SK-N-SH treated with all-trans-retinoic acid at 6 μM for 48 hours (cell line): ENCODE measurements at regions not wholly inside any gene's neighbourhood (a gene's known extent, or its start where the extent isn't known, plus 50 kb on each side); places are given as distances from the start of the nearest gene placed in this dataset.

Experiments used
- ATAC-seq: fragments of 200-7000 bp; cut with Tn5 transposase; 3 replicates; pipeline ENCODE4 v1.9.1; 2020; ENCODE audit warnings: mild to moderate bottlenecking, moderate library complexity
- ARNTL ChIP-seq: fragments of 450-650 bp; formaldehyde crosslinking; IDR thresholded peaks from 2 replicates; pipeline ENCODE4 v1.5.0; 2020; ENCODE audit warnings: low read depth, mild to moderate bottlenecking, moderate library complexity, borderline replicate concordance
- BACH2 ChIP-seq: fragments of 250-450 bp; sonication (Bioruptor Pico); IDR thresholded peaks from 2 replicates; pipeline ENCODE4 v1.9.0; 2021; ENCODE audit warnings: mild to moderate bottlenecking, borderline replicate concordance
- CREB5 ChIP-seq: fragments of 250-450 bp; sonication (Bioruptor Pico); IDR thresholded peaks from 2 replicates; pipeline ENCODE4 v1.5.1; 2020; ENCODE audit warnings: low read depth, mild to moderate bottlenecking, moderate library complexity
- CSDC2 ChIP-seq: fragments of 250-450 bp; sonication (Bioruptor Pico); IDR thresholded peaks from 2 replicates; pipeline ENCODE4 v1.5.0; 2020; ENCODE audit warnings: mild to moderate bottlenecking, moderate library complexity
- CSRNP3 ChIP-seq: fragments of 250-450 bp; sonication (Bioruptor Pico); IDR thresholded peaks from 2 replicates; pipeline ENCODE4 v1.5.1; 2021; ENCODE audit warnings: mild to moderate bottlenecking, moderate library complexity
- ESRRG ChIP-seq: fragments of 250-450 bp; sonication (Bioruptor Pico); IDR thresholded peaks from 2 replicates; pipeline ENCODE4 v1.6.1; 2021; ENCODE audit warnings: mild to moderate bottlenecking
- GLIS3 ChIP-seq: fragments of 250-450 bp; sonication (Bioruptor Pico); IDR thresholded peaks from 2 replicates; pipeline ENCODE4 v1.5.0; 2020; ENCODE audit warnings: mild to moderate bottlenecking, moderate library complexity
- ISL1 ChIP-seq: fragments of 250-450 bp; sonication (Bioruptor Pico); IDR thresholded peaks from 2 replicates; pipeline ENCODE4 v2.1.2; 2022; ENCODE audit warnings: mild to moderate bottlenecking, moderate library complexity
- OSR1 ChIP-seq: fragments of 250-450 bp; sonication (Bioruptor Pico); IDR thresholded peaks from 2 replicates; pipeline ENCODE4 v1.8.0; 2022; ENCODE audit warnings: moderate library complexity, mild to moderate bottlenecking, inconsistent platforms
- PATZ1 ChIP-seq: fragments of 250-450 bp; sonication (Bioruptor Pico); IDR thresholded peaks from 2 replicates; pipeline ENCODE4 v1.8.0; 2020; ENCODE audit warnings: mild to moderate bottlenecking, moderate library complexity, borderline replicate concordance
- POU6F1 ChIP-seq: fragments of 250-450 bp; sonication (Bioruptor Pico); IDR thresholded peaks from 2 replicates; pipeline ENCODE4 v1.8.0; 2021; ENCODE audit warnings: low read depth, mild to moderate bottlenecking, moderate library complexity, borderline replicate concordance
- RARB ChIP-seq: fragments of 250-450 bp; sonication (Bioruptor Pico); IDR thresholded peaks from 2 replicates; pipeline ENCODE4 v1.8.0; 2021; ENCODE audit warnings: mild to moderate bottlenecking, moderate library complexity
- SNAI2 ChIP-seq: fragments of 250-450 bp; sonication (Bioruptor Pico); IDR thresholded peaks from 2 replicates; pipeline ENCODE4 v1.5.0; 2020; ENCODE audit warnings: mild to moderate bottlenecking, moderate library complexity
- TCF4 ChIP-seq: fragments of 250-450 bp; sonication (Bioruptor Pico); IDR thresholded peaks from 2 replicates; pipeline ENCODE4 v1.8.0; 2021; ENCODE audit warnings: mild to moderate bottlenecking, moderate library complexity, borderline replicate concordance
- TSHZ2 ChIP-seq: fragments of 250-450 bp; sonication (Bioruptor Pico); IDR thresholded peaks from 2 replicates; pipeline ENCODE4 v1.5.0; 2020; ENCODE audit warnings: mild to moderate bottlenecking, moderate library complexity
- ZC3H10 ChIP-seq: fragments of 250-450 bp; sonication (Bioruptor Pico); IDR thresholded peaks from 2 replicates; pipeline ENCODE4 v1.5.1; 2021; ENCODE audit warnings: mild to moderate bottlenecking, moderate library complexity
- ZFP3 ChIP-seq: fragments of 250-450 bp; sonication (Bioruptor Pico); IDR thresholded peaks from 2 replicates; pipeline ENCODE4 v1.5.0; 2020; ENCODE audit warnings: mild to moderate bottlenecking, moderate library complexity
- ZFP30 ChIP-seq: fragments of 450-650 bp; formaldehyde crosslinking; IDR thresholded peaks from 2 replicates; pipeline ENCODE4 v1.5.0; 2022; ENCODE audit warnings: mild to moderate bottlenecking, moderate library complexity
- ZNF565 ChIP-seq: fragments of 450-650 bp; formaldehyde crosslinking; conservative IDR thresholded peaks from 2 replicates; pipeline ENCODE4 v1.5.0; 2020; ENCODE audit warnings: low read depth, mild to moderate bottlenecking, moderate library complexity

- TF ChIP-seq POU6F1 (CRISPR knock-in tag) (no peak), ZFP30 (CRISPR knock-in tag) (no peak), GLIS3 (CRISPR knock-in tag) (no peak), ZC3H10 (CRISPR knock-in tag) (no peak), ZNF565 (CRISPR knock-in tag) (no peak), CSRNP3 (CRISPR knock-in tag) (no peak), RARB (CRISPR knock-in tag) (no peak)
These were observed 201.0 kb downstream of the KIF26A start (continued) for GRCh38 chr14:104339361-104339760.

GRCh38 chr14:104339829-104340228, 201.4 kb downstream of the KIF26A start:
- TF ChIP-seq ARNTL (CRISPR knock-in tag) (no peak), CSDC2 (CRISPR knock-in tag) (no peak), GLIS3 (CRISPR knock-in tag) (no peak), ZFP3 (CRISPR knock-in tag) (no peak), ZFP30 (CRISPR knock-in tag) (no peak), TSHZ2 (CRISPR knock-in tag) (no peak), ESRRG (no peak), BACH2 (no peak), TCF4 (CRISPR knock-in tag) (no peak)

GRCh38 chr14:104341532-104342434, 203.4 kb downstream of the KIF26A start:
- no peak for ATAC-seq
- TF ChIP-seq ISL1 (no peak), CSDC2 (CRISPR knock-in tag) (no peak), PATZ1 (no peak), POU6F1 (CRISPR knock-in tag) (no peak), ZC3H10 (CRISPR knock-in tag) (no peak), OSR1 (CRISPR knock-in tag) (no peak), GLIS3 (CRISPR knock-in tag) (no peak), SNAI2 (CRISPR knock-in tag) (no peak), CREB5 (no peak)

More at GRCh38 chr14:104339829-104340228, 201.4 kb downstream of the KIF26A start:
- ATAC-seq = no peak
